Left ventricle myocardium inferior (tissue), 1 donor: ENCODE measurements at regions not wholly inside any gene's neighbourhood (a gene's known extent, or its start where the extent isn't known, plus 50 kb on each side); places are given as distances from the start of the nearest gene placed in this dataset.

Source experiments
- DNase-seq: peaks from one replicate; pipeline ENCODE4 v3.0.0-alpha.2; 2020
- H3K27ac ChIP-seq: fragments of 200-600 bp; replicated peaks from 2 replicates; pipeline ENCODE4 v1.8.0; 2021
- H3K27me3 ChIP-seq: fragments of 200-600 bp; 2 replicates; pipeline ENCODE4 v1.8.0; 2021; ENCODE audit warnings: low read depth
- H3K36me3 ChIP-seq: fragments of 200-600 bp; 2 replicates; pipeline ENCODE4 v1.8.0; 2021
- H3K4me1 ChIP-seq: fragments of 200-600 bp; 2 replicates; pipeline ENCODE4 v1.8.0; 2021
- H3K4me3 ChIP-seq: fragments of 200-600 bp; 2 replicates; pipeline ENCODE4 v1.8.0; 2021; ENCODE audit warnings: mild to moderate bottlenecking, moderate library complexity
- H3K9me3 ChIP-seq: fragments of 200-600 bp; replicated peaks from 2 replicates; pipeline ENCODE4 v1.8.0; 2021
- CTCF ChIP-seq: fragments of 200-600 bp; IDR thresholded peaks from 2 replicates; pipeline ENCODE4 v1.8.0; 2021; ENCODE audit warnings: antibody characterized with exemption, mild to moderate bottlenecking, borderline replicate concordance
- intact Hi-C: fragments of 100-400 bp; cut with micrococcal nuclease; formaldehyde crosslinking; loops from one replicate; pipeline ENCODE4 v1.11.0; 2022
- donor health status: DM: no; HTN: yes; CAD: no; lungs with severe emphysema.

DNA sequence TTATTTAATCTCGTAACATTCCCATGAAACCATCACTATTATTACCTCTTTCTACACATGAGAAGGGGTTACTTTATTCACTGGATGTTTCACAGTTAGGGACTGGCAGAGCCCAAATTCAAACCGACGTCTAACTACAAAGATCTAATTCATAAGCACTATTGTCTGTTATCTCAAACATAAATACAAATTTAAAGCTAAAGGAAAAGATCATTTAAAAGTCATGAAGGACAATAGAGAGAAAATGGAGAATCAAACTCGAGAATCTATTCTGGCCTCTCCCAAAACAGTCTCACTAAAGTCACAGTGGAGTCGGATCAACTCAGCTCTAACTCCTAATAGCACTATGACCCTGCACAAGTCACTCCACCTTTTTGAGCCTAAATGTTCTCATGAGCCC, 287.7 kb downstream of the ZIC4 start:
- Histone ChIP-seq H3K27ac (no peak overlapping the region), H3K4me3 (no peak overlapping the region), H3K27me3 (no peaks in the 10 kb centered on the region), H3K36me3 (no peaks in the 10 kb centered on the region), H3K9me3 (no peaks in the 10 kb centered on the region), H3K4me1 (no peaks in the 10 kb centered on the region)
- TF ChIP-seq CTCF = no peak
- no peak for DNase-seq
- intact Hi-C loops = no loop called here

DNA sequence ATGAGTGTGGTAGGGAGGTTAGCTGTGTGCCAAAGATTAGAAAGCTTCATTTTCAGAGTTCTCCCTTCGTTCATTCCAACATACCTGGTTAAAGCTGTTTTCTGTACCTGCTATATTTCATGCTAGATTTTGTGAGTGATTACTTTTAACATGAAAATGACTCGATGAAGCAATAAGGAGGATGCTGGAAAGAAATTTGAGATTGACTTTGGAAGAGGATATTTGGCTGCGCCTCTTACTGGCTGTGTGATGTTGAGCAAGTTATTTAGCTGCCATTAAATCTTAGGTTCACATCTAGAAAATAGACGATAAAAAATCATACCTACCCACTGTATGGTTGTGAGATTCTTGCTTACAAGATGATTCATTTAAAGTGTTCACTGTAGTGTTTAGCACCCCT, 288.7 kb downstream of the ZIC4 start:
- TF ChIP-seq CTCF = no peak
- Histone ChIP-seq H3K4me1 (no peaks in the 10 kb centered on the region), H3K27ac (no peak overlapping the region), H3K4me3 (no peak overlapping the region), H3K9me3 (no peaks in the 10 kb centered on the region), H3K36me3 (no peaks in the 10 kb centered on the region), H3K27me3 (no peaks in the 10 kb centered on the region)
- no peak for DNase-seq
- intact Hi-C loops = no loop called here

- H3K9me3 ChIP-seq = peaks cover 8% of the 10 kb centered on the region
- H3K36me3 ChIP-seq = no peaks in the 10 kb centered on the region
- no peaks in the 10 kb centered on the region for H3K27me3 ChIP-seq
- no peak overlapping the region for H3K27ac ChIP-seq
- H3K4me1 ChIP-seq = no peaks in the 10 kb centered on the region
- intact Hi-C loops = no loop called here
- H3K4me3 ChIP-seq = no peak overlapping the region
- DNase-seq = no peak
- TF ChIP-seq CTCF = no peak
These were observed 292.9 kb downstream of the ZIC4 start for GRCh38 chr3:147113293-147114044.

GRCh38 chr3:147099076-147099475, 307.3 kb downstream of the ZIC4 start:
- Histone ChIP-seq H3K27me3 (no peaks in the 10 kb centered on the region), H3K36me3 (no peaks in the 10 kb centered on the region), H3K4me3 (no peak overlapping the region), H3K9me3 (peaks cover 20% of the 10 kb centered on the region), H3K4me1 (no peaks in the 10 kb centered on the region), H3K27ac (no peak overlapping the region)
- no peak for DNase-seq
- intact Hi-C loops = no loop called here
- TF ChIP-seq CTCF = no peak

DNA sequence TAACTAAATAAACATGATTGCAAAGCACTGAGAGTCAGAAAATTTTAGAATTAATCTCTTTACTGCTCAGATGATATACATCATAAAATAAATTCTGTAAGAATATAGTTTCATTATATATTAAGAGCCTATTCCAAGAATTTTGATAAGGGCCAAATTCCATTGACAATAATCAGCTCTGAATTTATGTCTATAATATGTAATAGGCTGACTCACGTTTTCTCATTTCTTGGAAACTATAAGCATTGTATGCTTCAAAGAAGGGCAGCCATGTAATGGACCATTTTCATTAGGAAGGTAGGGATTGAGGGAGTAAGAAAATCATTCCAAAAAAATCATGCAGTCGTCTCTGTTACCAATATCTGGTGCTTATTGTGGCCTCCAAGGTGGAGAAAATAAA, 315.9 kb downstream of the ZIC4 start:
- H3K4me1 ChIP-seq = no peaks in the 10 kb centered on the region
- intact Hi-C loops = no loop called here
- no peak for DNase-seq
- no peak overlapping the region for H3K4me3 ChIP-seq
- no peak for TF ChIP-seq CTCF
- H3K36me3 ChIP-seq = no peaks in the 10 kb centered on the region
- no peak overlapping the region for H3K27ac ChIP-seq
- H3K27me3 ChIP-seq = no peaks in the 10 kb centered on the region
- H3K9me3 ChIP-seq = no peaks in the 10 kb centered on the region
